Inferior parietal cortex (tissue), 1 donor: ENCODE measurements at regions not wholly inside any gene's neighbourhood (a gene's known extent, or its start where the extent isn't known, plus 50 kb on each side); places are given as distances from the start of the nearest gene placed in this dataset.
"Not testable (repeated sequence)": the region's sequence is repeated elsewhere in the genome, so short reads cannot be mapped to it uniquely, and the experiment has no call there.

Experiments used
- DNase-seq: peaks from one replicate; pipeline ENCODE4 v3.0.0-alpha.2; 2016; ENCODE audit errors: extremely low spot score

- no peak for DNase-seq
Observed at GRCh38 chr5:100479079-100479688, 56.0 kb upstream of the FAM174A start.

DNA sequence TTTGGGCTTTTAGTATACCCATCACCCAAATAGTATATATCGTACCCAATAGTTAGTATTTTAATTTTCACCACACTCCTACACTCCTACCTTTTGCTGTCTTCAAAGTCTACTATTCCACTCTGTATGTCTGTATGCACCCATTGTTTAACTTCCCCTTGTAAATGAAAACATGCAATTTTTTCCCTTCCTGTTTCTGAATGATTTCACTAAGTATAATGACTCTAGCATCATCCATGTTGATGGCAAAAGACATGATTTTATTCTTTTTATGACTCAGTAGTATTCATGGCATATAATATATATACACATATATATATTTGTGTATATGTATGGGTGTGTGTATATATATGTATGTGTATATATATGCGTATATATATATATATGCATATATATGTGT, 63.1 kb upstream of the FAM174A start:
- no peak for DNase-seq

DNA sequence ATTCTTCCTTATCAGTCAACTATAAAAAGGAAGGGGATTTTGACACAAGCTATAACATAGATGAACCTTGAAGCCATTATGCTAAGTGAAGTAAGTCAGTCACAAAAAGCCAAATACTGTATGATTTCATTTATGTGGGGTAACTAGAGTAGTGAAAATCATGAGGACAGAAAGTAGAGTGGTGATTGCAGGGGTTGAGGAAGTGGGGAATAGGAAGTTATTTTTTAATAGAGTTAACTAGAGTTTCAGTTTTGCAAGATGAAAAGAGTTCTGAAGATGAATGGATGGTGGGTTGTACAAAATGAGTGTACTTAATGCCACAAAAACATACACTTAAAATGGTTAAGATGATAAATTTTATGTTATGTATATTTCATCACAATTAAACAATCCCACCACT, 65.4 kb upstream of the FAM174A start:
- DNase-seq, result no peak

- no peak for DNase-seq
Observed at GRCh38 chr5:100464418-100464817, 70.8 kb upstream of the FAM174A start.

GRCh38 chr5:100456615-100457014, 78.6 kb upstream of the FAM174A start:
- DNase-seq, result no peak

DNA sequence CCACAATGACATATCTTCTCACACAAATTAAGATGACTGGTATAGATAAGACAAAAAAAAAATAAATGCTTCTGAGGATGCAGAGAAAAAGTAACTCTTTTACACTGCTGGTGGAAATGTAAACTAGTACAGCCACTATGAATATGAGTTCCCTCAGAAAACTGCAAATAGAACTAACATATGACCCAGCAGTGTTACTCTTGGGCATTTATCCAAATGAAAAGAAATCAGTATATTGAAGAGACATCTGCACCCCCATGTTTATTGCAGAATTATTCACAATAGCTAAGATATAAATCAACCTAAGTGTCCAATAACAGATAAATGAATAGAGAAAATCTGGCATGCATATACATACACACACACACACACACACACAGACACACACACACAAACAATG, 83.0 kb upstream of the FAM174A start:
- DNase-seq, result no peak

GRCh38 chr5:100448111-100448528, 87.1 kb upstream of the FAM174A start:
- DNase-seq, result no peak

- DNase-seq, result no peak
Observed at GRCh38 chr5:100446879-100447430, 88.2 kb upstream of the FAM174A start.

GRCh38 chr5:100444961-100445360, 90.2 kb upstream of the FAM174A start:
- DNase-seq, result no peak

GRCh38 chr5:100434815-100435214, 100.4 kb upstream of the FAM174A start:
- no peak for DNase-seq

DNA sequence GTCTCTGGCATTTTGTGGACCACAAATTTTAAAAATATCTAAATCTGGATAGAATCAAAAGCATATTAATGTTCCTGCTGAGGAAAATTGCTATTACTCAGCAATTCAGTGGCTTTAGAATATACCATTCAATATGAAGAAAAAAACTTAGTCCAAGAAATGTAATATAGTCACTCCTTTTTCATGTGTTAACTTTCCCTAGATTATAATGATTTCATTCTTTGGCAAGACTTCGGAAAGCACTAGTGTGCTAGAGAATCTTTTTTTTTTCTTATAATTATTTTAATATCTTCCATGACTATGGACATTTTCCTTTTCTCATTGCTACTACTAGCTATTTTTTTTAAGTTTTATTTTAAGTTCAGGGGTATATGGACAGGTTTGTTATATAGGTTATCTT, 102.4 kb upstream of the FAM174A start:
- no peak for DNase-seq

DNA sequence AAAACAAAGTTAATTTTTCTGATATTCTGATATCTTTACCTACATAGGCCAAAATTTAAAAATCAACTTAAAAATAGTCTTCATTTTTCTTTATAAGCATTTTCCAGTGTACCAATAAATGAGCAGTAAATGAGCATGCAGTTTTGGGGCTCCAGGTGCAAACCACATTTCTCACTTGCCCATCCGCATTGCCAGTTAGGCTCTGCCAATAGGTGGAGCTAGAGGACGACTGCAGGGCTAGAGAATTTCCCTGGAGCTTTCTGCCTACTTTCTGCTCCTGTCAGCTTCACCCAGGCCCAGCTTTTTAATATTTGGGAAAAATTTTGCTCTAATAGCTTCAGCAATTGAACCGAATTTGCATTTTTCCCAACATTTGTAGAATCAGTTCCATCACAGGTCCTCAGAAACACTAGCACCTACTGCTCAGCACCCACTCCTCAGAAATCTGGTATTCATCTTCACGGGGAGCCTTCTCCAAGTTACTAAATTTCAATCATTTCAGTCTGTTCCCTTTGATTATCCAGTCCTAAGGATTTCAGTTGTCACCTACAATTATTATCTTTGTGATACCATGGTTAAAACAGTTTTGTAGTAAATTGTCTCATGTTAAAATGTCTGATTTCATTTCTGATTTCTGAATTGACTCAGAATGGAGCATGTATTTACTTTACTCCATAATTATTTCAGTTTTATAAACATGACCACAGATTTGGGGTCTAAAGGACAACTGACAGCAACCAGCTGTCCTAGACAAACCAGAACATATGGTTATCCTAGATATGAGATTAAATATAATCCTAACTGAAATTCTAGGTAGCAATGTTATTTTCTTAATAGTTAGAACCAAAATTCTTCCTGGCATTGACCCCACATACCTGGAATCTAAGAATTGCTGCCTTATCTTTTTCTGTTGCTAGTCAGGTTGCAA, 104.6 kb upstream of the FAM174A start:
- DNase-seq, result peak; percentile 66

- DNase-seq, result no peak
Observed at GRCh38 chr5:100424787-100425186, 110.4 kb upstream of the FAM174A start.

DNA sequence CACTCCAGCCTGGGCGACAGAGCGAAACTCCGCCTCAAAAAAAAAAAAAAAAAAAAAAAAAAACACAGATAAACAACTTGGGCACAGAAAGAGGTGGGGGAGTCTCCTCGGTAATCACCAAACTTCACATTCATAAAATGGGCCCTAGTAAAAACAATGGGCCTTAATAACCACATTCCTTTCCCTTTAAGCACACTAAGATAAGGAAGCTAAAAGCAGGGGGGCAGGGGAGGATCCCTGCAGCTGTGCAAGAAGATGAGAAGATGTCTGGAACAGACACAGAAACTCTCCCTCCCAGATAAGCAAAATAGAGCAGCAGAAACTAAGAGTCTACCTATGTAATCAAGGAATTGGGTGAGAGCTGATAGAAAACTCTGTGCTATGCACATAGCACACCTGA, 111.2 kb upstream of the FAM174A start:
- DNase-seq, result no peak

- no peak for DNase-seq
Observed at GRCh38 chr5:100423330-100423729, 111.8 kb upstream of the FAM174A start.

DNA sequence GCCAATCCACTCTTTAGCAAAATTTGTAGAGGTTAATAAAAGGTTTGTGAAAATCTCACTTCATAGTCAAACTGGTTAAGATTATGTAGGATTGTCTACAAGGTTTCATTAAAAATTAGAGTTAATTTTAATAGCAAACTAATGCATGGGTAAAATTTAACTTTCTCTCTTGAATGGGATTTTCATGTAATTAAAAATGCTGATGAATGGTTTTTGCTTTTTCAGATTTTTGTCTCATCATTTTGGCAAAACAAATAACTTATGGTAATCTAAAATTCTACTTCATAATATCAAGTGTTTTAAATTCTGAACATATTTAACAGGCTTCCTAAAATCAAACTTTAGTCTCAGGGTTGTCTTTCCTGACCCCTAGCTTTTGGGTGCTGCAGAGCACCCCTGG, 113.8 kb upstream of the FAM174A start:
- no peak for DNase-seq

- no peak for DNase-seq
Observed at GRCh38 chr5:100418231-100418630, 116.9 kb upstream of the FAM174A start.

DNA sequence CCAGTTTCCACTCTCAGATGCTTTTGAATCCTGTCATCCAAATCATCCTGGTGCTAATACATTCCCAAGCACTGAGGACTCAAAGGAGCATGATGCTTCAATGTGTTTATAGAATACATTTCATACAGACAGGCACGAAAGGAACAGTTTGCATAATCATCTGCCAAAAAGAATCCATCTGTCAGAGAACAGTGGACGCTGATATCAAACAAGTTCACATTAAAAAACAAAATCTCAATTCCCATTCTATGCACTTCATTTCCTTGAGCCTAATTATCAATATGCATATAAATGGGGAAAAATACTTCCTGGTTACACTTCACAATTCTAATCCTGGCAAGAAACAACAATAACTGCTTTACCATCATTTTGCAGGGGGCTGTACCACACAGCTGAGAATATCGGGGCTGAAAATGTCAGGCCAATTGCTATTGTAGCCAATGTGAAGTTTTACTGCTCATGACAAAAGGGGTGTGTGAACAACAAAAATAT, 125.5 kb upstream of the FAM174A start:
- DNase-seq, result no peak

GRCh38 chr5:100407053-100407452, 128.1 kb upstream of the FAM174A start:
- DNase-seq, result no peak

DNA sequence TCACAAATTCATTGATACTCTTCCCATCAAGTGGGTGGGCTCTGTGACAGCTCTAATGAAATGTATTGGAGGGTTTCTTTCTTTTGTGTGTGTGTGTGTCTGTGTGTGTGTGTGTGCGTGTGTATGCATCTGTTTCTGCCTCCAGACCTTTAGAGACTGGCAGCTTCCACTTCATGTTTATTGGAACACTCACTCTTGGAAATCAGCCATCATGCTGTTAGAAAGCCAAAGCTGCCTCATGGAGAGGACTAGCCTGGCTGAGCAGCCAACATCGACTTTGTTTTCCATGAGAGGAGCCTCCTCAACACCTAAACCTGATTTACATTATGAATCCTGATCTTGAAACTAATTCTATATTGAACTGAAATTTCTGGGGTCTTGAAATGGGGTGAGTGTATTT, 128.5 kb upstream of the FAM174A start:
- no peak for DNase-seq

- no peak for DNase-seq
Observed at GRCh38 chr5:100402071-100402470, 133.1 kb upstream of the FAM174A start.

DNA sequence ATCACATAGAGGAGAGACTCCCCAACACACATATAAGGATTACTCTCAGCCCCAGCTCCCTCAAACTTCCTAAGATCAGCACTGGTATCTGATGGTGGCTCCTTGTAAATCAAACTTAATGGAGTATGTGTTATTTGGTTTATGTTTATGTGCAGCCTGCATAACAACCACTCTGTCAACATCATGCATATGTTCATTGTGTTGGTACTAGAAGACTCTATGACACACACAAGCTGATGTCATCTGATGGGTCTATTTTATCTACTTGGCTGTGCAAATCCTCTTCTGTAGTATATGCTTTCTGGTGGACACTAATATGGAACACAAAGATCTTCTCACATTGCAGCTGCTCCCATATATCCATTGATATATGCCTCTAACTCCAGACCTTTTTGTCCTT, 134.0 kb upstream of the FAM174A start:
- no peak for DNase-seq

GRCh38 chr5:100398815-100399214, 136.4 kb upstream of the FAM174A start:
- DNase-seq, result not testable (repeated sequence)
